Naive thymus-derived CD8-positive, alpha-beta T cell (primary cell): ENCODE measurements at regions not wholly inside any gene's neighbourhood (a gene's known extent, or its start where the extent isn't known, plus 50 kb on each side); places are given as distances from the start of the nearest gene placed in this dataset.
"Not testable (repeated sequence)": the region's sequence is repeated elsewhere in the genome, so short reads cannot be mapped to it uniquely, and the experiment has no call there.

ENCODE experiments used
- ATAC-seq, 2 donors: fragments of 150-1000 bp; cut with Tn5 transposase in 1 of 2; sonication (Bioruptor Pico), chemical (Tn5 transposase) in 1 of 2; 1 replicate in 1 of 2; 2 replicates in 1 of 2; pipeline ENCODE4 v1.10.0; 2021; ENCODE audit warnings: mild to moderate bottlenecking in 2 of 2, moderate library complexity in 2 of 2
- POLR2A ChIA-PET: fragments of 350-600 bp; sonication (Branson Sonifier 250); formaldehyde crosslinking; loops from one replicate; lab custom pipeline; 2021; ENCODE audit warnings: antibody characterized with exemption; lab: Charles Lee
- DNase-seq, 10 donors: peaks; one replicate each; pipeline versions ENCODE4 v3.0.0 to v3.0.0-alpha.2; 2020 to 2022
- H3K27ac Mint-ChIP-seq, 10 donors: one replicate each; pipeline ENCODE4 v1.8.0; 2020 to 2022; ENCODE audit warnings: mild to moderate bottlenecking in 10 of 10, mixed read lengths in 10 of 10, moderate library complexity in 4 of 10, inconsistent platforms in 1 of 10
- H3K27me3 Mint-ChIP-seq, 5 donors: one replicate each; pipeline ENCODE4 v1.8.0; 2021 to 2022; ENCODE audit warnings: mixed read lengths in 5 of 5
- H3K36me3 Mint-ChIP-seq, 3 donors: one replicate each; pipeline ENCODE4 v1.8.0; 2020 to 2022; ENCODE audit warnings: mixed read lengths in 3 of 3, mild to moderate bottlenecking in 2 of 3, inconsistent platforms in 1 of 3
- H3K4me1 Mint-ChIP-seq, 4 donors: one replicate each; pipeline ENCODE4 v1.8.0; 2021 to 2022; ENCODE audit warnings: mixed read lengths in 4 of 4
- H3K4me3 Mint-ChIP-seq, 10 donors: one replicate each; pipeline ENCODE4 v1.8.0; 2020 to 2022; ENCODE audit warnings: mild to moderate bottlenecking in 10 of 10, mixed read lengths in 10 of 10, moderate library complexity in 6 of 10, inconsistent platforms in 1 of 10
- H3K9me3 Mint-ChIP-seq, 9 donors: one replicate each; pipeline ENCODE4 v1.8.0; 2020 to 2022; ENCODE audit warnings: mixed read lengths in 9 of 9, mild to moderate bottlenecking in 3 of 9, inconsistent platforms in 1 of 9, moderate library complexity in 1 of 9

DNA sequence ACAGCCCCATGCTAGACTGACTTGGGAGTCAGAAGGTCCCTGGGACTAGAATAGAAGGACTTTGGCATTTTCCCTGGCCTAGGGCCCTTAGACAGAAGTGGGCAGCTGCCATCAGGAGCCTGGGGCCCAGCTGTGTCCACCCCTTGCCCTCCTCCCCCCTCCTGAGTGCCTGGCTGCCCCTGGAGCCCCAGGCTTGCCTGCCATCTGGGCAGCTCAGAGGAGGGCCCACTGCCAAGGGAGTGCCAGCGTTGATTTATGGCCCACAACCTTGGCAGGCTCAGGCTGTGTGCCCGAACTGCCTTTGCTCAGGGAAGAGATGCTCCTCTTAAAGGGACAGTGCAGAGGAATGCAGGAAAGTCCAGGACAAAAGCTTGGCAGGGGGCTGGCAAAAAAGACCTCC, 439.1 kb downstream of the SPATA31A7 start:
- POLR2A ChIA-PET, DNase-seq: not testable (repeated sequence)

DNA sequence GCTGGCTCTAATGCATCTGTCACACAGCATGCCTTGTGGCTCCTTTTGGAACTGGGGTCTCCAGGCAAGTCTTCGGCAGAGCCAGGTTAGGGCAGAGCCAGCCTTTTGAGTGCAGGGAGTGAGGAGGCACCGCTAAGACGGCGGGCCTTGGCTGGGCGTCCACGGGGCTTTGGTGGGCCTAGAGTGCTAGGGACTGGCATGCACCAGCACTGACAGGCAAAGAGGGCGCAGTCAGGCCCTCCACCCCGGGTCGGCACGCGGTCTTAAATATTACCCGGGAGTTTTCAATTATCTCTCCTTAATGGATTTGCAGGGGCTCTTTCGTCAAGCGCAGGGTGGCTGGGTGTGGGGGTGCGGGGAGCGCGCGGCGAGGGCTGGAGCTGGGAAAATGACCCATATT, 444.4 kb downstream of the SPATA31A7 start:
- DNase-seq (no peak), ATAC-seq (no peak)
- Mint-ChIP-seq H3K4me1 (no peaks in the 10 kb centered on the region), H3K27ac (no peak overlapping the region), H3K27me3 (no peaks in the 10 kb centered on the region), H3K4me3 (no peak overlapping the region), H3K36me3 (no peaks in the 10 kb centered on the region), H3K9me3 (peaks cover 0 to 16% (median 0%) of the 10 kb centered on the region in 9 donors)
- POLR2A ChIA-PET: no interaction called here

More for the DNA sequence above, 439.1 kb downstream of the SPATA31A7 start:
- H3K27me3 Mint-ChIP-seq, H3K27ac Mint-ChIP-seq, ATAC-seq, H3K36me3 Mint-ChIP-seq, H3K4me1 Mint-ChIP-seq, H3K4me3 Mint-ChIP-seq: not testable (repeated sequence)
- peaks cover 0 to 16% (median 0%) of the 10 kb centered on the region in 9 donors for H3K9me3 Mint-ChIP-seq

DNA sequence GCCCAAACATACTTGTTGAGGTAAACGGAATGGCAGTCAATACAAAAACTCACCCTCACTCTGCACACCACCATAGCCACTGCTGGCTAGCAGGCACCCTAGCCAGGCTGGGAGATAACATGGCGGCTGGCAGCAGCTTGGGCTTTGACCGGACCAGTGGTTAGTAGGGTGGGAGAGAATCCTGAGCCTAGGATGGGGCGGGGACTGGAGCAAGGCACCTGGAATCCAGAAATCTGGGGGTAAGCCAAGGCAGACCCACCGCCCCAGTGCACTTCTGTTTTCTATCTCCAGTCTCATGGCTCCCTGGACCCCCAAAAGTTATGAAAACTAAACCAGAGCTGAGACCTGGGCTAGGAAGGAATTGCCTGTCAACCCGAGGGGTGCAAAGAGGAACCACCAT, 474.4 kb downstream of the SPATA31A7 start:
- peaks cover 0 to 23% (median 11%) of the 10 kb centered on the region in 9 donors for H3K9me3 Mint-ChIP-seq
- H3K27me3 Mint-ChIP-seq, H3K27ac Mint-ChIP-seq, H3K4me1 Mint-ChIP-seq, ATAC-seq, POLR2A ChIA-PET, DNase-seq, H3K4me3 Mint-ChIP-seq: not testable (repeated sequence)
- H3K36me3 Mint-ChIP-seq: peaks cover 0 to 15% (median 0%) of the 10 kb centered on the region in 3 donors

DNA sequence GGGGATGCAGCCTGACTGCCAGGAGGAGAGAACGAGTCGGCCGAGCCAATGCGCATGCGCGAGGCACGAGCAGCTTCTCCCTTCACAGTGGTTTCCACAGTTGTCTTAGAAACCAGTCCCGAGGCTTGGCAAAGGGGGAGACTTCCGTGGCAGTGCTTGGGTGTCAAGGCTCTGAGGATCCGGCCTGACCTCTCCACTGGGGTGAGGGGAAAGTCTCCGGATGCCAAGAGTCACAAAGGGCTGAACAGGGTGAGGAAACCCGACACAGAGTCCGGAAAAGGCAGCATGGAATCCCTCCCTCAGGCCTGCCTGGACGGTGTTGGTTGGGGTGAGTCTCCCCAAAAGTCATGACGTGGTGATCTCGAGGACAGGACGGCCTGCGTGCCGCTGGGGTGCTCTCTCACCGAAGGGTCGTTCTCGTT, 475.5 kb downstream of the SPATA31A7 start:
- no peak overlapping the region for H3K4me3 Mint-ChIP-seq
- DNase-seq (no peak), ATAC-seq (no peak)
- H3K4me1 Mint-ChIP-seq: peaks cover 0 to 2% (median 0%) of the 10 kb centered on the region in 4 donors
- peaks cover 3 to 32% (median 16%) of the 10 kb centered on the region in 9 donors for H3K9me3 Mint-ChIP-seq
- peaks cover 0 to 21% (median 0%) of the 10 kb centered on the region in 3 donors for H3K36me3 Mint-ChIP-seq
- POLR2A ChIA-PET: no interaction called here
- no peaks in the 10 kb centered on the region for H3K27me3 Mint-ChIP-seq
- H3K27ac Mint-ChIP-seq: no peak overlapping the region

DNA sequence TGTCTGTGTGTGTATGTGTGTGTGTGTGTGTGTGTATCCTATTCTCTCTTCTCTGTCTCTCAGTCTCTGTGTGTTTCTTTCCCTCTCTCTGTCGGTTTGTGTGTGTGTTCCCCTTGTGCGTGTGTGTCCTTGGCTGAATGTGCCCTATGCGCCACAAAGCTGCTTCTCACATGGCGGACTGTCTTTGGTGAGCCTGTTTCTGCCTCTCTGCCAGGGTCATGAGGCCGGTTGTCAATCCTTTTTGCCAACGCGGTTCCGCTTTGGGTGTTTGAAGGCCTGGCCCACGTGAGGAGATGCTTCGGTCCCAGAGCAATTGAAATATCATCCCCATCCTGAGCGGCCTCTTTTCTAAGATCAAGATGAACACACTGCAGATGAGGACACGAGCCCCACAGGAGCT, 476.0 kb downstream of the SPATA31A7 start:
- Mint-ChIP-seq H3K4me1 (peaks cover 0 to 2% (median 0%) of the 10 kb centered on the region in 4 donors), H3K9me3 (peaks cover 3 to 36% (median 20%) of the 10 kb centered on the region in 9 donors), H3K4me3 (no peak overlapping the region), H3K36me3 (peaks cover 0 to 23% (median 0%) of the 10 kb centered on the region in 3 donors), H3K27ac (no peak overlapping the region), H3K27me3 (no peaks in the 10 kb centered on the region)
- DNase-seq: no peak
- ATAC-seq: no peak
- POLR2A ChIA-PET: no interaction called here

DNA sequence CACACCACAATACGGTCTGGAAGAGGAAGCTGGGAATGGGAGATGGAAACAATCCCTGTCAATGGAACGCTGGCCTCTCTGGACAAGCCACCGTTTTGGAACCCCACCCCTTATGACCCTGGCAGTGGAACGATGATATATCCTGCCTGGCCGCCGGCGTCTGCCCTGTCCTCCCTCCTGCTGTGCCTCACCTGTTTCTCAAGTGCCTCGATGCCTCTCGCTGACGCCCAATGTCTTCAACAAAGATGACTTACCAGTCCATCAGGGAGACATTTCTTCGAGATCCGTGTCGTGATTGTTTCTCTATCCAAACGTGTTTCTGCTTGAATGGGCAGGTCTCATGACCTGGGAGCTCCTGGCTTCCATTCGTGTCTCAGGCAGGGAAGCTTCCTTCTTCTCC, 476.5 kb downstream of the SPATA31A7 start:
- peaks cover 0 to 25% (median 0%) of the 10 kb centered on the region in 3 donors for H3K36me3 Mint-ChIP-seq

DNA sequence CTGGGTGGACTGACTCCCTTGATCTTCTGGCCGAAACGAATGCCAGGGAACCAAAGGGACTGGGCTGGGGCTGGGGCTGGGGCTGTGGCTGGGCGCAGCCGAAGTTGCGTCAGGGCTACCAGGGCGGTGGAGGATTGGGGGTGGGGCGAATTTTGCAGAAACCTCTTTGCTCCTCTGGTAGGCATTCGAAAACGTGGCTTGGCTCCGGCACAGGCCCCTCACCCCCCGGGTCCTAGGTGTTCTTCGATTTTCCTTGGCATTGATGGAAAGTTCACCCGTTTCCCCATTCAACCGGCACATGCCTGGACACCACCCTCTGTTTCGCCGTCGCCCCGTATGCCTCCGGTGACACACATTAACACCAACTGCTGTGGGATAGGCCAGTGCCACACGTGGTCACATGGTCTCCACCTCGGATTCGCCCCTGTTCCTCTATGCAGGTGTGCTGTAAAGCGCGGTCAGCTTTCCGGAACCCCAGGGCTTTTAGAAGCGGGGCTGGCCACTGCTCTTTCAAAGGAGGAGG, 477.1 kb downstream of the SPATA31A7 start:
- ATAC-seq (no peak), DNase-seq (no peak)
- Mint-ChIP-seq H3K36me3 (peaks cover 0 to 25% (median 0%) of the 10 kb centered on the region in 3 donors), H3K9me3 (peaks cover 3 to 46% (median 23%) of the 10 kb centered on the region in 9 donors), H3K27ac (no peak overlapping the region), H3K4me3 (no peak overlapping the region), H3K4me1 (peaks cover 0 to 2% (median 0%) of the 10 kb centered on the region in 4 donors), H3K27me3 (no peaks in the 10 kb centered on the region)
- POLR2A ChIA-PET: no interaction called here

More for the DNA sequence above, 476.5 kb downstream of the SPATA31A7 start:
- H3K4me1 Mint-ChIP-seq: peaks cover 0 to 2% (median 0%) of the 10 kb centered on the region in 4 donors
- H3K4me3 Mint-ChIP-seq: no peak overlapping the region
- no peak for ATAC-seq
- no peak for DNase-seq
- H3K27me3 Mint-ChIP-seq: no peaks in the 10 kb centered on the region
- POLR2A ChIA-PET: no interaction called here
- H3K9me3 Mint-ChIP-seq: peaks cover 3 to 41% (median 22%) of the 10 kb centered on the region in 9 donors
- no peak overlapping the region for H3K27ac Mint-ChIP-seq

DNA sequence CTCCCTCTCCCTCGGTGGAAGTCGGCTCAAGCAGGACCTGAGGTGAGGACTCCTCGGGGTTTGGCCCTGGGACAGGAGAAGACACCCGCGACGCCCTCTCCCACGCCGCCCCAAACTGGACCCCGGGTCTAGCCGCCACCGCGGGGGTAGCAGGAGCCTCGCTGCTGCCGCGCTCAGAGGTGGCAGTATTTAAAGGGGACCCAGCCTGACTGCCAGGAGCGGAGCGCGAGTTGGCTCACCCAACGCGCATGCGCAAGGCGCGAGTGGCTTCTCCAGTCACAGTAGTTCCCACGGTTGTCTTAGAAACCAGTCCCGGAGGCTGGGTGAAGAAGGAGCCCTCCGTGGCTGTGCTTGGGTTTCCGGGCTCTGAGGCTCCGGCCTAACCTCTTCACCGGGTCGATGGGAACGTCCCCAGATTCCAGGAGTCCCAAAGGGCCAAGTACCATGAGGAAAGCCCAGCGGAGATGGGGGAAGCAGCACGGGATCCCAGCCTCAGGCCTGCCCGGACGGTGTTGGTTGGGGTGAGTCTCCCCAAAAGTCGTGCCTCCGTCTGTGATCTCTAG, 477.8 kb downstream of the SPATA31A7 start:
- peaks cover 0 to 25% (median 0%) of the 10 kb centered on the region in 3 donors for H3K36me3 Mint-ChIP-seq
- DNase-seq (no peak), ATAC-seq (no peak)
- H3K9me3 Mint-ChIP-seq: peaks cover 3 to 53% (median 27%) of the 10 kb centered on the region in 9 donors
- peaks cover 0 to 2% (median 0%) of the 10 kb centered on the region in 4 donors for H3K4me1 Mint-ChIP-seq
- H3K27ac Mint-ChIP-seq: no peak overlapping the region
- H3K4me3 Mint-ChIP-seq: no peak overlapping the region
- no peaks in the 10 kb centered on the region for H3K27me3 Mint-ChIP-seq
- POLR2A ChIA-PET: no interaction called here

DNA sequence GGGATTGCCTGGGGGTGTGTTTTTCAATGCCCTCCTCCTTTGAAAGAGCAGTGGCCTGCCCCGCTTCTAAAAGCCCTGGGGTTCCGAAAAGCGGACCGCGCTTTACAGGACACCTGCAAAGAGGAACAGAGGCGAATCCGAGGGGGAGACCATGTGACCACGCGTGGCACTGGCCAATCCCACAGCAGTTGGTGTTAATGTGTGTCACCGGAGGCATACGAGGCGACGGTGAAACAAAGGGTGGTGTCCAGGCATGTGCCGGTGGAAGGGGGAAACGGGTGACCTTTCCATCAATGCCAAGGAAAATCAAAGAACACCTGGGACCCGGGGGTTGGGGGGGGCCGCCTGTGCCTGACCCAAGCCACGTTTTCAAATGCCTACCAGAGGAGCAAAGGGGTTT, 478.4 kb downstream of the SPATA31A7 start:
- H3K9me3 Mint-ChIP-seq: peaks cover 3 to 58% (median 29%) of the 10 kb centered on the region in 9 donors
- POLR2A ChIA-PET, H3K27me3 Mint-ChIP-seq, H3K4me3 Mint-ChIP-seq, H3K27ac Mint-ChIP-seq, DNase-seq, H3K4me1 Mint-ChIP-seq, ATAC-seq: not testable (repeated sequence)
- peaks cover 0 to 25% (median 0%) of the 10 kb centered on the region in 3 donors for H3K36me3 Mint-ChIP-seq

DNA sequence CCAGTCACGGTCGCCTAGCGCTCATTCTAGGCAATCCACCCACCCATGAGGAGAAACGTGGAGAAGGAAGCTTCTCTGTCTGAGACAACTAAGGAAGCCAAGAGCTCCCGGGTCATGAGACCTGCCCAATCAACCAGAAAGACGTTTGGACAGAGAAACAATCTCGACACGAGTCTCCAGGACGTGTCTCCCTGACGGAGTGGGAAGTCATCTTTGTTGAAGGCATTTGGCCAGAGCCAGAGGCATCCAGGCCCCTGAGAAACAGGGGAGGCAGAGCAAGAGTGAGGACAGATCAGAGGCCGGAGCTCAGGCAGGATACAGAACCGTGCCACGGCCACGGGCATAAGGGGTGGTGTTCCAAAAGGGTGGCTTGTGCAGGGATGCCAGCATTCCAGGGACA, 479.0 kb downstream of the SPATA31A7 start:
- Mint-ChIP-seq H3K27me3 (no peaks in the 10 kb centered on the region), H3K27ac (no peak overlapping the region)

DNA sequence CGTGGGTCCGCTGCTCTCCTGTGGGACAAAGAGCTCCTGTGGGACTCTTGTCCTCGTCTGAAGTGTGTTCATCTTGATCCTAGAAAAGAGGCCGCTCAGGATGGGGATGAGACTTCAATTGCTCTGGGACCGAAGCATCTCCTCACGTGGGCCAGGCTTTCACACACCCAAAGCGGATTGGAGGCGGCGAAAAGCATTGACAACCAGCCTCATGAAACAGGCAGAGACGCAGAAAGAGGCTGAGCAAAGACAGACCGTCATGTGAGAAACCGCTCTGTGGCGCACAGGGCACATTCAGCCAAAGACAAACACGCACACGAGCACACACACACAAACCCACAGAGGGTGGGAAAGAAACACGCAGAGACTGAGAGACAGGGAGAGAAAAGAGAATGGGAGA, 479.5 kb downstream of the SPATA31A7 start:
- Mint-ChIP-seq H3K4me1 (peaks cover 0 to 2% (median 0%) of the 10 kb centered on the region in 4 donors), H3K4me3 (no peak overlapping the region), H3K27ac (no peak overlapping the region), H3K36me3 (peaks cover 0 to 25% (median 0%) of the 10 kb centered on the region in 3 donors), H3K27me3 (no peaks in the 10 kb centered on the region), H3K9me3 (peaks cover 3 to 64% (median 33%) of the 10 kb centered on the region in 9 donors)
- POLR2A ChIA-PET: no interaction called here
- DNase-seq: no peak
- ATAC-seq: no peak

More for the DNA sequence above, 479.0 kb downstream of the SPATA31A7 start:
- DNase-seq (no peak), ATAC-seq (no peak)
- Mint-ChIP-seq H3K4me1 (peaks cover 0 to 2% (median 0%) of the 10 kb centered on the region in 4 donors), H3K4me3 (no peak overlapping the region), H3K9me3 (peaks cover 3 to 64% (median 33%) of the 10 kb centered on the region in 9 donors), H3K36me3 (peaks cover 0 to 25% (median 0%) of the 10 kb centered on the region in 3 donors)
- POLR2A ChIA-PET: no interaction called here

DNA sequence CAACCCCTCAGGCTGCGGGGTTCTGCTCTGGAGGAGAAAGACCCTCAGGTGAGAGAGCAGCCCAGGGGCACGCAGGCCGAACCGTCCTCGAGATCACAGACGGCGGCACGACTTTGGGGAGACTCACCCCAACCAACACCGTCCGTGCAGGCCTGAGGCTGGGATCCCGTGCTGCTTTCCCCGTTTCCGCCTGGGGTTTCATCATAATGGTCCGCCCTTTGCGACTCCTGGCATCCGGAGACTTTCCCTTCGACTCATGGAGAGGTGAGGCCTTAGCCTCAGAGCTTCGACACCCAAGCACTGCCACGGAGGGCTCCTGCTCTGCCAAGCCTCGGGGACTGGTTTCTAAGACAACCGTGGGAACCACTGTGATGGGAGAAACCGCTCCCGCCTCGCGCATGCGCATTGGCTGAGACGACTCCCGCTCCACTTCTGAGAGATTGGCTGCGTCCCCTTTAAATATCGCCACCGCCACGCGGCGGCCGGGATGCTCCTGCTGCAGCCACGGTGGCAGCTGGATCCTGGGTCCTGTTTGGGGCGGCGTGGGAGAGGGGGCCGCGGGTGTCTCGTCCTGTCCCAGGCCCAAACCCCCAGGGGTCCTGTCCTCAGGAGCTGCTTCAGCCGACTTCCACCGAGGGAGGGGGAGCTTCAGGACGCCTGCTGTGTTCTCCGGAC, 480.1 kb downstream of the SPATA31A7 start:
- H3K4me1 Mint-ChIP-seq, DNase-seq, POLR2A ChIA-PET, H3K4me3 Mint-ChIP-seq, H3K27ac Mint-ChIP-seq, ATAC-seq, H3K27me3 Mint-ChIP-seq: not testable (repeated sequence)
- Mint-ChIP-seq H3K36me3 (peaks cover 0 to 25% (median 0%) of the 10 kb centered on the region in 3 donors), H3K9me3 (peaks cover 3 to 67% (median 33%) of the 10 kb centered on the region in 9 donors)

DNA sequence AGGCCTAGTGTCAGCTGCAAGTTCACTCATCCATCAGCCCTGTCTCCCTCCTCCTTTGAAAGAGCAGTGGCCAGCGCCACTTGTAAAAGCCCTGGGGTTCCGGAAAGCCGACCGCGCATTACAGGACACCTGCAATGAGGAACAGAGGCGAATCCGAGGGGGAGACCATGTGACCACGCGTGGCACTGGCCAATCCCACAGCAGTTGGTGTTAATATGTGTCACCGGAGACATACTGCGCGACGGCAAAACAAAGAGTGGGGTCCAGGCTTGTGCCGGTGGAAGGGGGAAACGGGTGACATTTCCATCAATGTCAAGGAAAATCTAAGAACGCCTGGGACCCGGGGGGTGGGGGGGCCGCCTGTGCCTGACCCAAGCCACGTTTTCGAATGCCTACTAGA, 480.8 kb downstream of the SPATA31A7 start:
- Mint-ChIP-seq H3K9me3 (peaks cover 3 to 68% (median 31%) of the 10 kb centered on the region in 9 donors), H3K4me3 (no peak overlapping the region), H3K27me3 (no peaks in the 10 kb centered on the region), H3K4me1 (peaks cover 0 to 5% (median 3%) of the 10 kb centered on the region in 4 donors), H3K36me3 (peaks cover 0 to 24% (median 0%) of the 10 kb centered on the region in 3 donors), H3K27ac (no peak overlapping the region)
- DNase-seq: no peak
- ATAC-seq: no peak
- POLR2A ChIA-PET: no interaction called here
